Liver (tissue), 8 donors: ENCODE measurements at regions not wholly inside any gene's neighbourhood (a gene's known extent, or its start where the extent isn't known, plus 50 kb on each side); places are given as distances from the start of the nearest gene placed in this dataset.

Experiments used
- DNase-seq: peaks from one replicate; pipeline ENCODE4 v3.0.0-alpha.2; 2017; ENCODE audit warnings: low spot score
- H3K27ac ChIP-seq, 2 donors: one replicate each; pipeline ENCODE4 v1.7.0; 2013; ENCODE audit warnings: inconsistent platforms in 2 of 2, low read length in 2 of 2, control low read depth in 1 of 2, low read depth in 1 of 2, mild to moderate bottlenecking in 1 of 2
- H3K27me3 ChIP-seq, 4 donors: one replicate each; pipeline versions ENCODE4 v1.6.1 to v1.7.0; 2013; ENCODE audit warnings: low read length in 3 of 4, inconsistent platforms in 1 of 4, mild to moderate bottlenecking in 1 of 4, moderate library complexity in 1 of 4; ENCODE audit not compliant: control insufficient read depth in 4 of 4, insufficient read depth in 4 of 4
- H3K36me3 ChIP-seq, 4 donors: one replicate each; pipeline versions ENCODE4 v1.6.1 to v1.7.0; 2013; ENCODE audit warnings: low read length in 3 of 4, mild to moderate bottlenecking in 3 of 4, low read depth in 1 of 4, moderate library complexity in 1 of 4; ENCODE audit not compliant: control insufficient read depth in 4 of 4, insufficient read depth in 3 of 4
- H3K4me1 ChIP-seq, 4 donors: one replicate each; pipeline versions ENCODE4 v1.6.1 to v1.7.0; 2013; ENCODE audit warnings: low read length in 3 of 4, mild to moderate bottlenecking in 3 of 4, moderate library complexity in 1 of 4; ENCODE audit not compliant: control insufficient read depth in 4 of 4, insufficient read depth in 4 of 4
- H3K4me3 ChIP-seq, 3 donors: one replicate each; pipeline versions ENCODE4 v1.6.1 to v1.7.0; 2013; ENCODE audit warnings: low read length in 3 of 3, control low read depth in 1 of 3, low read depth in 1 of 3, mild to moderate bottlenecking in 1 of 3
- H3K9ac ChIP-seq, 2 donors: one replicate each; pipeline ENCODE4 v1.7.0; 2013; ENCODE audit warnings: low read length in 2 of 2, mild to moderate bottlenecking in 2 of 2, moderate library complexity in 2 of 2, control low read depth in 1 of 2, low read depth in 1 of 2
- H3K9me3 ChIP-seq, 4 donors: one replicate each; pipeline versions ENCODE4 v1.6.1 to v1.7.0; 2013; ENCODE audit warnings: low read length in 3 of 4; ENCODE audit not compliant: control insufficient read depth in 4 of 4
- EGR1 ChIP-seq, 2 donors: IDR thresholded peaks; 2 replicates each; pipeline ENCODE4 v1.6.1; 2016 to 2018; ENCODE audit warnings: antibody characterized with exemption in 2 of 2, low read depth in 2 of 2
- FOXA2 ChIP-seq: IDR thresholded peaks from 2 replicates; pipeline ENCODE4 v1.6.1; 2016; ENCODE audit warnings: antibody characterized with exemption
- GABPA ChIP-seq, 2 donors: IDR thresholded peaks in 1 of 2; conservative IDR thresholded peaks in 1 of 2; 2 replicates each; pipeline ENCODE4 v1.6.1; 2016; ENCODE audit warnings: antibody characterized with exemption in 2 of 2, mild to moderate bottlenecking in 1 of 2, moderate library complexity in 1 of 2
- HNF4A ChIP-seq, 2 donors: conservative IDR thresholded peaks; 2 replicates each; pipeline ENCODE4 v1.6.1; 2016; ENCODE audit warnings: antibody characterized with exemption in 2 of 2, mild to moderate bottlenecking in 2 of 2
- HNF4G ChIP-seq: IDR thresholded peaks from 2 replicates; pipeline ENCODE4 v1.6.1; 2016; ENCODE audit warnings: antibody characterized with exemption
- NR2F2 ChIP-seq: IDR thresholded peaks from 2 replicates; pipeline ENCODE4 v1.6.1; 2016; ENCODE audit warnings: antibody characterized with exemption
- RAD21 ChIP-seq, 2 donors: IDR thresholded peaks; 2 replicates each; pipeline ENCODE4 v1.6.1; 2016; ENCODE audit warnings: antibody characterized with exemption in 2 of 2, mild to moderate bottlenecking in 2 of 2
- RXRA ChIP-seq, 2 donors: IDR thresholded peaks; 2 replicates each; pipeline ENCODE4 v1.6.1; 2017 to 2018; ENCODE audit warnings: antibody characterized with exemption in 2 of 2, mild to moderate bottlenecking in 1 of 2
- SP1 ChIP-seq: IDR thresholded peaks from 2 replicates; pipeline ENCODE4 v1.6.1; 2018; ENCODE audit warnings: antibody characterized with exemption, mild to moderate bottlenecking
- TAF1 ChIP-seq: conservative IDR thresholded peaks from 2 replicates; pipeline ENCODE4 v1.6.1; 2016; ENCODE audit warnings: antibody characterized with exemption, mild to moderate bottlenecking
- YY1 ChIP-seq: IDR thresholded peaks from 2 replicates; pipeline ENCODE4 v1.6.1; 2016; ENCODE audit warnings: antibody characterized with exemption, mild to moderate bottlenecking
- WGBS: extraction: QIAGEN DNeasy Blood & Tissue Kit; methylation state at CpG from one replicate; pipeline ENCODE4 v1.1.7; 2013; 5-methylcytosine and 5-hydroxymethylcytosine counted together
- TF ChIP-seq, protein P1 (sequence below): IDR thresholded peaks from 2 replicates; pipeline ENCODE4 v1.6.1; 2016; ENCODE audit warnings: antibody characterized with exemption
- TF ChIP-seq, protein P2 (sequence below): IDR thresholded peaks from 2 replicates; pipeline ENCODE4 v1.6.1; 2016; ENCODE audit warnings: antibody characterized with exemption
- TF ChIP-seq, protein P3 (sequence below): fragments of 150-350 bp; IDR thresholded peaks from 2 replicates; pipeline ENCODE4 v1.5.1; 2017; ENCODE audit warnings: improper control_type of control experiment, low read depth, low read length; ENCODE audit not compliant: missing input control
- TF ChIP-seq, protein P4 (sequence below): IDR thresholded peaks from 2 replicates; pipeline ENCODE4 v1.6.1; 2016; ENCODE audit warnings: antibody characterized with exemption, mild to moderate bottlenecking
- donor health status: healthy.
- donor health status: healthy.
- donor health status: healthy.
- donor health status: healthy.
- donor health status: healthy.

DNA sequence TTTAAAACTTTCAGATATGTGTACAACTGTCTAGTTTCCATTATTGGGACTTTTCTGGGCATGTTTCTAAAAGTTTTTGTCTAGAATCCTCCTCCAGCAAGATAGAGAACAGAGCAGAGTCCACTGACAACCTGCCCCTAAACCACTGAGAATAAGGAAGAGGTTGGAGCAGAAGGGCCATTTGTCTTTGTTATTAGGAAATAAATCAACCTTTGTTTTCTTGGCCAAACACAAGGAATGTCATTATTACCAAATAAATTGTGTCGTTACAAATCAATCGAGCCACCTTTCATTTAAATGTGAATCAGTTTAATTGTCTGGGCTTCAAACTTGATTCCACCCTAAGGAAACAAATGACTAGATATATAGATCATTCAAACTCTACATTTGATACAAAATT, 81.4 kb downstream of the GAS1 start:
- Histone ChIP-seq H3K36me3 (no peaks in the 10 kb centered on the region), H3K27ac (no peak overlapping the region), H3K9me3 (no peaks in the 10 kb centered on the region), H3K4me3 (no peak overlapping the region), H3K4me1 (no peaks in the 10 kb centered on the region), H3K27me3 (peaks cover 0 to 5% (median 0%) of the 10 kb centered on the region in 4 donors), H3K9ac (no peak overlapping the region)
- WGBS: 69% methylated on average over 2 of the region's 2 CpGs
- no peak for DNase-seq
- TF ChIP-seq TAF1 (no peak), FOXA2 (no peak), RAD21 (IDR thresholded peaks at IDR 0.05) (no peak)

DNA sequence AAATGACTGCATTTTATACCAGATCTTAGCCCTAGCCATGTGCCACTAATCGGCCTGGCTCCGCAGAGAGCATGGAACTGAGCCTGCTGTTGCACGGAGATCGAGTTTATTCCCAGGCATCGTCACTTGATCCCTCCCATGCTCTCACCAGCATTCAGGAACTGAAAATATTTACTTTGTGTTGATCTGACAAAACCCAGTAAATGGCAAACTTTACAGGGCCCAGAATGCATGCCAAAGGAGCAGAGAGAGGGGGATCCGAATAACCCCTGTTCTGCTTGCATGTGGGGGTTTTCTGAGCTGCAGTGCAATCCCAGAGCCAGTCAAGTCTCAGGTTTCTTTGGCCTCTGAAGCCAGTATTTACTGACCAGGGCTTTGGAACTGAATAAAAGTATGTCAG, 87.3 kb downstream of the GAS1 start:
- DNase-seq: no peak
- Histone ChIP-seq H3K27me3 (peaks cover 0 to 4% (median 0%) of the 10 kb centered on the region in 4 donors), H3K36me3 (no peaks in the 10 kb centered on the region), H3K27ac (no peak overlapping the region), H3K4me3 (no peak overlapping the region), H3K9me3 (no peaks in the 10 kb centered on the region), H3K4me1 (peaks cover 0 to 3% (median 0%) of the 10 kb centered on the region in 4 donors), H3K9ac (no peak overlapping the region)
- TF ChIP-seq FOXA2 (no peak), GABPA (IDR thresholded peaks at IDR 0.05 in 1 of 2, conservative IDR thresholded peaks at IDR 0.05 in 1 of 2) (no peak), HNF4G (no peak), YY1 (no peak), RXRA (IDR thresholded peaks at IDR 0.05) (no peak), HNF4A (conservative IDR thresholded peaks at IDR 0.05) (no peak), RAD21 (IDR thresholded peaks at IDR 0.05) (no peak), NR2F2 (no peak), EGR1 (IDR thresholded peaks at IDR 0.05; ENCODE audit: low read depth in 2 of 2) (no peak), SP1 (no peak)
- TF ChIP-seq, protein P1, sequence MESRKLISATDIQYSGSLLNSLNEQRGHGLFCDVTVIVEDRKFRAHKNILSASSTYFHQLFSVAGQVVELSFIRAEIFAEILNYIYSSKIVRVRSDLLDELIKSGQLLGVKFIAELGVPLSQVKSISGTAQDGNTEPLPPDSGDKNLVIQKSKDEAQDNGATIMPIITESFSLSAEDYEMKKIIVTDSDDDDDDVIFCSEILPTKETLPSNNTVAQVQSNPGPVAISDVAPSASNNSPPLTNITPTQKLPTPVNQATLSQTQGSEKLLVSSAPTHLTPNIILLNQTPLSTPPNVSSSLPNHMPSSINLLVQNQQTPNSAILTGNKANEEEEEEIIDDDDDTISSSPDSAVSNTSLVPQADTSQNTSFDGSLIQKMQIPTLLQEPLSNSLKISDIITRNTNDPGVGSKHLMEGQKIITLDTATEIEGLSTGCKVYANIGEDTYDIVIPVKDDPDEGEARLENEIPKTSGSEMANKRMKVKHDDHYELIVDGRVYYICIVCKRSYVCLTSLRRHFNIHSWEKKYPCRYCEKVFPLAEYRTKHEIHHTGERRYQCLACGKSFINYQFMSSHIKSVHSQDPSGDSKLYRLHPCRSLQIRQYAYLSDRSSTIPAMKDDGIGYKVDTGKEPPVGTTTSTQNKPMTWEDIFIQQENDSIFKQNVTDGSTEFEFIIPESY: no peak
- TF ChIP-seq, protein P2, sequence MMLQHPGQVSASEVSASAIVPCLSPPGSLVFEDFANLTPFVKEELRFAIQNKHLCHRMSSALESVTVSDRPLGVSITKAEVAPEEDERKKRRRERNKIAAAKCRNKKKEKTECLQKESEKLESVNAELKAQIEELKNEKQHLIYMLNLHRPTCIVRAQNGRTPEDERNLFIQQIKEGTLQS: no peak
- TF ChIP-seq, protein P3, sequence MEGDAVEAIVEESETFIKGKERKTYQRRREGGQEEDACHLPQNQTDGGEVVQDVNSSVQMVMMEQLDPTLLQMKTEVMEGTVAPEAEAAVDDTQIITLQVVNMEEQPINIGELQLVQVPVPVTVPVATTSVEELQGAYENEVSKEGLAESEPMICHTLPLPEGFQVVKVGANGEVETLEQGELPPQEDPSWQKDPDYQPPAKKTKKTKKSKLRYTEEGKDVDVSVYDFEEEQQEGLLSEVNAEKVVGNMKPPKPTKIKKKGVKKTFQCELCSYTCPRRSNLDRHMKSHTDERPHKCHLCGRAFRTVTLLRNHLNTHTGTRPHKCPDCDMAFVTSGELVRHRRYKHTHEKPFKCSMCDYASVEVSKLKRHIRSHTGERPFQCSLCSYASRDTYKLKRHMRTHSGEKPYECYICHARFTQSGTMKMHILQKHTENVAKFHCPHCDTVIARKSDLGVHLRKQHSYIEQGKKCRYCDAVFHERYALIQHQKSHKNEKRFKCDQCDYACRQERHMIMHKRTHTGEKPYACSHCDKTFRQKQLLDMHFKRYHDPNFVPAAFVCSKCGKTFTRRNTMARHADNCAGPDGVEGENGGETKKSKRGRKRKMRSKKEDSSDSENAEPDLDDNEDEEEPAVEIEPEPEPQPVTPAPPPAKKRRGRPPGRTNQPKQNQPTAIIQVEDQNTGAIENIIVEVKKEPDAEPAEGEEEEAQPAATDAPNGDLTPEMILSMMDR: no peak
- TF ChIP-seq, protein P4, sequence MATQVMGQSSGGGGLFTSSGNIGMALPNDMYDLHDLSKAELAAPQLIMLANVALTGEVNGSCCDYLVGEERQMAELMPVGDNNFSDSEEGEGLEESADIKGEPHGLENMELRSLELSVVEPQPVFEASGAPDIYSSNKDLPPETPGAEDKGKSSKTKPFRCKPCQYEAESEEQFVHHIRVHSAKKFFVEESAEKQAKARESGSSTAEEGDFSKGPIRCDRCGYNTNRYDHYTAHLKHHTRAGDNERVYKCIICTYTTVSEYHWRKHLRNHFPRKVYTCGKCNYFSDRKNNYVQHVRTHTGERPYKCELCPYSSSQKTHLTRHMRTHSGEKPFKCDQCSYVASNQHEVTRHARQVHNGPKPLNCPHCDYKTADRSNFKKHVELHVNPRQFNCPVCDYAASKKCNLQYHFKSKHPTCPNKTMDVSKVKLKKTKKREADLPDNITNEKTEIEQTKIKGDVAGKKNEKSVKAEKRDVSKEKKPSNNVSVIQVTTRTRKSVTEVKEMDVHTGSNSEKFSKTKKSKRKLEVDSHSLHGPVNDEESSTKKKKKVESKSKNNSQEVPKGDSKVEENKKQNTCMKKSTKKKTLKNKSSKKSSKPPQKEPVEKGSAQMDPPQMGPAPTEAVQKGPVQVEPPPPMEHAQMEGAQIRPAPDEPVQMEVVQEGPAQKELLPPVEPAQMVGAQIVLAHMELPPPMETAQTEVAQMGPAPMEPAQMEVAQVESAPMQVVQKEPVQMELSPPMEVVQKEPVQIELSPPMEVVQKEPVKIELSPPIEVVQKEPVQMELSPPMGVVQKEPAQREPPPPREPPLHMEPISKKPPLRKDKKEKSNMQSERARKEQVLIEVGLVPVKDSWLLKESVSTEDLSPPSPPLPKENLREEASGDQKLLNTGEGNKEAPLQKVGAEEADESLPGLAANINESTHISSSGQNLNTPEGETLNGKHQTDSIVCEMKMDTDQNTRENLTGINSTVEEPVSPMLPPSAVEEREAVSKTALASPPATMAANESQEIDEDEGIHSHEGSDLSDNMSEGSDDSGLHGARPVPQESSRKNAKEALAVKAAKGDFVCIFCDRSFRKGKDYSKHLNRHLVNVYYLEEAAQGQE: no peak
- WGBS: 59% methylated on average over 6 of the region's 6 CpGs
